Fibroblast of lung (primary cell): ENCODE measurements at regions not wholly inside any gene's neighbourhood (a gene's known extent, or its start where the extent isn't known, plus 50 kb on each side); places are given as distances from the start of the nearest gene placed in this dataset.

Experiments used
- DNase-seq, 2 donors: peaks; one replicate each; pipeline versions ENCODE4 v3.0.0 to v3.0.0-alpha.2; 2010; ENCODE audit warnings: low read depth in 2 of 2
- H2AFZ ChIP-seq: 2 replicates; pipeline ENCODE4 v1.5.1; 2012; ENCODE audit warnings: low read length, control low read depth, inconsistent platforms
- H3K27ac ChIP-seq: 2 replicates; pipeline ENCODE4 v1.5.1; 2011; ENCODE audit warnings: low read length, control low read depth; ENCODE audit not compliant: insufficient read depth
- H3K27me3 ChIP-seq: 2 replicates; pipeline ENCODE4 v1.5.1; 2011; ENCODE audit warnings: mild to moderate bottlenecking, low read length; ENCODE audit not compliant: control insufficient read depth, insufficient read depth
- H3K36me3 ChIP-seq: 2 replicates; pipeline ENCODE4 v1.5.1; 2011; ENCODE audit warnings: low read length; ENCODE audit not compliant: control insufficient read depth, insufficient read depth
- H3K4me1 ChIP-seq: 2 replicates; pipeline ENCODE4 v1.5.1; 2011; ENCODE audit warnings: low read length; ENCODE audit not compliant: control insufficient read depth, insufficient read depth; ENCODE audit errors: extremely low read depth
- H3K4me2 ChIP-seq: 2 replicates; pipeline ENCODE4 v1.5.1; 2011; ENCODE audit warnings: low read length, control low read depth; ENCODE audit not compliant: insufficient read depth; ENCODE audit errors: extremely low read depth
- H3K4me3 ChIP-seq, 4 experiments: fragments of 200-600 bp in 1 of 4; sonication (generic) in 1 of 4; replicated peaks in 1 of 4; 2 replicates each; pipeline ENCODE4 v1.5.1; 2011 to 2016; ENCODE audit warnings: low read length in 4 of 4, low read depth in 3 of 4, mild to moderate bottlenecking in 3 of 4, control low read depth in 2 of 4, inconsistent platforms in 1 of 4, mixed read lengths in 1 of 4; ENCODE audit not compliant: insufficient read depth in 1 of 4; ENCODE audit errors: control extremely low read depth in 1 of 4
- H3K79me2 ChIP-seq: 2 replicates; pipeline ENCODE4 v1.5.1; 2012; ENCODE audit warnings: mild to moderate bottlenecking, low read length, inconsistent platforms; ENCODE audit not compliant: control insufficient read depth, insufficient read depth
- H3K9ac ChIP-seq: 2 replicates; pipeline ENCODE4 v1.5.1; 2011; ENCODE audit warnings: mild to moderate bottlenecking, low read length, control low read depth; ENCODE audit not compliant: insufficient read depth
- H3K9me3 ChIP-seq: 2 replicates; pipeline ENCODE4 v1.5.1; 2012; ENCODE audit warnings: low read depth, low read length; ENCODE audit not compliant: control insufficient read depth, insufficient read depth
- H4K20me1 ChIP-seq: 2 replicates; pipeline ENCODE4 v1.5.1; 2011; ENCODE audit warnings: low read length; ENCODE audit not compliant: control insufficient read depth, insufficient read depth; ENCODE audit errors: extremely low read depth
- EZH2 ChIP-seq: IDR thresholded peaks from 2 replicates; pipeline ENCODE4 v1.5.1; 2012; ENCODE audit warnings: low read length, control low read depth, mild to moderate bottlenecking; ENCODE audit errors: missing control alignments
- TF ChIP-seq, protein P1 (sequence below), 2 donors: IDR thresholded peaks in 1 of 2; conservative IDR thresholded peaks in 1 of 2; 1 replicate in 1 of 2; 2 replicates in 1 of 2; pipeline ENCODE4 v1.5.1; 2011 to 2012; ENCODE audit warnings: low read length in 2 of 2, control low read depth in 1 of 2, inconsistent platforms in 1 of 2, low read depth in 1 of 2, mild to moderate bottlenecking in 1 of 2

DNA sequence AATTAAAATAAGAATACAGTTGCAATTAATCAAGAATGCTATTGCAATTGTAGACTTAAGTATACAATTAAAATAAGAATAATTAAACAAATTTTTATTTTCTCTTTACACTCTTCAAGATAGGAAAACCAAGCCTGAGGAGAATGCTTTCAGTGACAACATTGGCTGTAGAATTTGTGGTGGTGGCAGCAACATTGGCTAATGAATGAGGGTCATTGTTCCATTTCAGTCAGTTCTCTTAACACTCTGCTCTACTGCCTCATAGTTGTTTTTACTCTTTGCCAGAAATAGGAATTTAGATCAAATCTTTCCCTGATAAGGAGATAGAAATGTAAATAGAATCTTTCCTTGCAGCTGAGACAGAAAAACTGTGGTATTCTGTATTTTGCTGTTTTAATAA lies 391.6 kb downstream of the PCDH20 start:
- no peaks in the 10 kb centered on the region for H4K20me1 ChIP-seq
- H3K9ac ChIP-seq = no peak overlapping the region

DNA sequence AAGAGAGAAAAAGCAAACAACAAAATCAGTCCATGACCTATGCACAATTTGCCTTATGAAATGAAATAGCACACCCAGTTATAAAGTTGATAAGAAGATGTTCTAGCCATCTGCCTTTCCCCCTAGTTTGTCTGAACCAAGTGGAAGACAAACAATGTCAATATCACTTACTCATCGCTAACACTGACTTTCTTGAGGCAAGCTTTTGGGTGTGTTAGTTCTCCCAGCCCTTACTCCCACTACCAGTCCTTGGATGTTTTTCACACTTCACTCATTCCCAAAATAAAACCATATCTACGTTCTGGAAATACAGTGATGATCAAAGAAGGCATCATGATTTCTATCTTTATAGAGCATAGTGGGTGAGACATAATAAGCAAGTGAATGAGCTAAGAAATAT lies 393.8 kb downstream of the PCDH20 start:
- TF ChIP-seq, protein P1, sequence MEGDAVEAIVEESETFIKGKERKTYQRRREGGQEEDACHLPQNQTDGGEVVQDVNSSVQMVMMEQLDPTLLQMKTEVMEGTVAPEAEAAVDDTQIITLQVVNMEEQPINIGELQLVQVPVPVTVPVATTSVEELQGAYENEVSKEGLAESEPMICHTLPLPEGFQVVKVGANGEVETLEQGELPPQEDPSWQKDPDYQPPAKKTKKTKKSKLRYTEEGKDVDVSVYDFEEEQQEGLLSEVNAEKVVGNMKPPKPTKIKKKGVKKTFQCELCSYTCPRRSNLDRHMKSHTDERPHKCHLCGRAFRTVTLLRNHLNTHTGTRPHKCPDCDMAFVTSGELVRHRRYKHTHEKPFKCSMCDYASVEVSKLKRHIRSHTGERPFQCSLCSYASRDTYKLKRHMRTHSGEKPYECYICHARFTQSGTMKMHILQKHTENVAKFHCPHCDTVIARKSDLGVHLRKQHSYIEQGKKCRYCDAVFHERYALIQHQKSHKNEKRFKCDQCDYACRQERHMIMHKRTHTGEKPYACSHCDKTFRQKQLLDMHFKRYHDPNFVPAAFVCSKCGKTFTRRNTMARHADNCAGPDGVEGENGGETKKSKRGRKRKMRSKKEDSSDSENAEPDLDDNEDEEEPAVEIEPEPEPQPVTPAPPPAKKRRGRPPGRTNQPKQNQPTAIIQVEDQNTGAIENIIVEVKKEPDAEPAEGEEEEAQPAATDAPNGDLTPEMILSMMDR (conservative IDR thresholded peaks at IDR 0.05 in 1 of 2, IDR thresholded peaks at IDR 0.05 in 1 of 2; ENCODE audit: low read depth in 1 of 2, low read length in 2 of 2) = no peak
- TF ChIP-seq EZH2 = no peak
- Histone ChIP-seq H3K36me3 (no peaks in the 10 kb centered on the region), H3K4me2 (no peak overlapping the region), H3K27ac (no peak overlapping the region), H3K27me3 (no peaks in the 10 kb centered on the region), H3K4me3 (no peak overlapping the region), H3K79me2 (no peaks in the 10 kb centered on the region), H3K9me3 (no peaks in the 10 kb centered on the region), H3K4me1 (no peaks in the 10 kb centered on the region), H3K9ac (no peak overlapping the region), H2AFZ (no peak overlapping the region), H4K20me1 (no peaks in the 10 kb centered on the region)
- DNase-seq = no peak

More for the DNA sequence above, 391.6 kb downstream of the PCDH20 start:
- Histone ChIP-seq H3K27me3 (no peaks in the 10 kb centered on the region), H3K4me3 (no peak overlapping the region), H2AFZ (no peak overlapping the region), H3K36me3 (no peaks in the 10 kb centered on the region), H3K79me2 (no peaks in the 10 kb centered on the region), H3K9me3 (no peaks in the 10 kb centered on the region), H3K27ac (no peak overlapping the region), H3K4me1 (no peaks in the 10 kb centered on the region), H3K4me2 (no peak overlapping the region)
- TF ChIP-seq EZH2 = no peak
- TF ChIP-seq, protein P1 (conservative IDR thresholded peaks at IDR 0.05 in 1 of 2, IDR thresholded peaks at IDR 0.05 in 1 of 2; ENCODE audit: low read depth in 1 of 2, low read length in 2 of 2) = no peak
- no peak for DNase-seq

DNA sequence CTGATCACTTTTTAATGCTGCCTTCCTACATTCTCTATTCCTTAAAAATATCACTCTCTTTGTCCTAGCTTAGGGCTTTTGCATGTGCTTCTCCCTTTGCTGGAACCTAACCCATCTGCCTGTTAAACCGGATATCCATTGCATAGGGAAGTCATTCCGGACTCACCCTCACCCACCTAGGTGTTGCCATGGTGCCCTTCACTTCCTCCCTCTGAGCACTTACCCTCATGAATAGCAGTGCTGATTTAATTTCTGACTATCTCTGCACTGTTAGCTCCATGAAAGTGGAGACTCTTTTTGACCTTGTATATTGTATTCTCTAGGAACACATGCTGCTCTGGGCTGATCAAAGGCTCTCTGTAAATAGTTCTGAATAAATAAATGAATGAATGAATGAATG lies 401.9 kb downstream of the PCDH20 start:
- TF ChIP-seq EZH2 = no peak
- TF ChIP-seq, protein P1 (conservative IDR thresholded peaks at IDR 0.05 in 1 of 2, IDR thresholded peaks at IDR 0.05 in 1 of 2; ENCODE audit: low read depth in 1 of 2, low read length in 2 of 2) = no peak
- Histone ChIP-seq H3K4me1 (no peaks in the 10 kb centered on the region), H2AFZ (no peak overlapping the region), H3K27me3 (no peaks in the 10 kb centered on the region), H3K36me3 (no peaks in the 10 kb centered on the region), H4K20me1 (no peaks in the 10 kb centered on the region), H3K4me2 (no peak overlapping the region), H3K79me2 (no peaks in the 10 kb centered on the region), H3K9me3 (no peaks in the 10 kb centered on the region), H3K27ac (no peak overlapping the region), H3K4me3 (no peak overlapping the region), H3K9ac (no peak overlapping the region)
- no peak for DNase-seq
